ENCODE measurements at regions not wholly inside any gene's neighbourhood (a gene's known extent, or its start where the extent isn't known, plus 50 kb on each side); places are given as distances from the start of the nearest gene placed in this dataset.

- no peak for DNase-seq (ENCODE audit: low spot score in 2 of 2)
- in situ Hi-C loops (cut with MboI; ENCODE audit: low sequenced_read_pairs) = loop anchor here (10.0 kb wide), 1 partner anchor 61 kb away; no protein-coding TSS in a partner anchor
- Histone ChIP-seq H3K36me3 (replicated peaks) (no peaks in the 10 kb centered on the region), H3K9me3 (no peaks in the 10 kb centered on the region), H3K4me1 (no peaks in the 10 kb centered on the region), H3K27me3 (ENCODE audit: low read depth) (no peaks in the 10 kb centered on the region), H3K4me3 (no peak overlapping the region)
Observed at GRCh38 chr20:19823971-19824370, 65.9 kb downstream of the RIN2 start.

- in situ Hi-C loops (cut with MboI; ENCODE audit: low sequenced_read_pairs) = loop anchor here (10.0 kb wide), 1 partner anchor 60 kb away; no protein-coding TSS in a partner anchor
- Histone ChIP-seq H3K36me3 (replicated peaks) (no peaks in the 10 kb centered on the region), H3K4me3 (no peak overlapping the region), H3K27me3 (ENCODE audit: low read depth) (no peaks in the 10 kb centered on the region), H3K9me3 (no peaks in the 10 kb centered on the region), H3K4me1 (no peaks in the 10 kb centered on the region)
- DNase-seq (ENCODE audit: low spot score in 2 of 2) = no peak
Observed at GRCh38 chr20:19824861-19825260, 66.8 kb downstream of the RIN2 start.

- Histone ChIP-seq H3K36me3 (replicated peaks) (no peaks in the 10 kb centered on the region), H3K9me3 (no peaks in the 10 kb centered on the region), H3K27me3 (ENCODE audit: low read depth) (no peaks in the 10 kb centered on the region), H3K4me3 (no peak overlapping the region), H3K4me1 (no peaks in the 10 kb centered on the region)
- DNase-seq (ENCODE audit: low spot score in 2 of 2) = no peak
- in situ Hi-C loops (cut with MboI; ENCODE audit: low sequenced_read_pairs) = loop anchor here (10.0 kb wide), 1 partner anchor 58 kb away; no protein-coding TSS in a partner anchor
Observed at GRCh38 chr20:19826179-19826914, 68.3 kb downstream of the RIN2 start.

GRCh38 chr20:19827818-19828217 is 69.8 kb downstream of the RIN2 start:
- in situ Hi-C loops (cut with MboI; ENCODE audit: low sequenced_read_pairs) = loop anchor here (10.0 kb wide), 1 partner anchor 57 kb away; no protein-coding TSS in a partner anchor
- DNase-seq (ENCODE audit: low spot score in 2 of 2) = no peak
- Histone ChIP-seq H3K36me3 (replicated peaks) (no peaks in the 10 kb centered on the region), H3K4me1 (no peaks in the 10 kb centered on the region), H3K27me3 (ENCODE audit: low read depth) (no peaks in the 10 kb centered on the region), H3K4me3 (no peak overlapping the region), H3K9me3 (no peaks in the 10 kb centered on the region)

GRCh38 chr20:19828232-19828631 is 70.2 kb downstream of the RIN2 start:
- Histone ChIP-seq H3K36me3 (replicated peaks) (no peaks in the 10 kb centered on the region), H3K4me3 (no peak overlapping the region), H3K27me3 (ENCODE audit: low read depth) (no peaks in the 10 kb centered on the region), H3K9me3 (no peaks in the 10 kb centered on the region), H3K4me1 (no peaks in the 10 kb centered on the region)
- in situ Hi-C loops (cut with MboI; ENCODE audit: low sequenced_read_pairs) = loop anchor here (10.0 kb wide), 1 partner anchor 57 kb away; no protein-coding TSS in a partner anchor
- DNase-seq (ENCODE audit: low spot score in 2 of 2) = no peak

GRCh38 chr20:19830211-19830785 is 72.2 kb downstream of the RIN2 start:
- in situ Hi-C loops (cut with MboI; ENCODE audit: low sequenced_read_pairs) = no loop called here
- no peaks in the 10 kb centered on the region for H3K27me3 ChIP-seq (ENCODE audit: low read depth)
- H3K36me3 ChIP-seq (replicated peaks) = no peaks in the 10 kb centered on the region
- no peaks in the 10 kb centered on the region for H3K9me3 ChIP-seq
- DNase-seq (ENCODE audit: low spot score in 2 of 2) = no peak
- H3K4me3 ChIP-seq = no peak overlapping the region
- no peaks in the 10 kb centered on the region for H3K4me1 ChIP-seq

- no peak overlapping the region for H3K4me3 ChIP-seq
- H3K9me3 ChIP-seq = no peaks in the 10 kb centered on the region
- H3K36me3 ChIP-seq (replicated peaks) = no peaks in the 10 kb centered on the region
- H3K4me1 ChIP-seq = no peaks in the 10 kb centered on the region
- in situ Hi-C loops (cut with MboI; ENCODE audit: low sequenced_read_pairs) = no loop called here
- peaks cover 3% of the 10 kb centered on the region; the same call in 1 of the 2 replicates for H3K27me3 ChIP-seq (ENCODE audit: low read depth)
- DNase-seq (ENCODE audit: low spot score in 2 of 2) = no peak
Observed at GRCh38 chr20:19832875-19833274, 74.8 kb downstream of the RIN2 start.

- no peak for DNase-seq (ENCODE audit: low spot score in 2 of 2)
- Histone ChIP-seq H3K9me3 (no peaks in the 10 kb centered on the region), H3K27me3 (ENCODE audit: low read depth) (peaks cover 3% of the 10 kb centered on the region; the same call in 1 of the 2 replicates), H3K4me3 (no peak overlapping the region), H3K4me1 (no peaks in the 10 kb centered on the region), H3K36me3 (replicated peaks) (no peaks in the 10 kb centered on the region)
- in situ Hi-C loops (cut with MboI; ENCODE audit: low sequenced_read_pairs) = no loop called here
Observed at GRCh38 chr20:19833395-19833794, 75.3 kb downstream of the RIN2 start.

GRCh38 chr20:19834287-19834686 is 76.2 kb downstream of the RIN2 start:
- Histone ChIP-seq H3K27me3 (ENCODE audit: low read depth) (peaks cover 3% of the 10 kb centered on the region; the same call in 1 of the 2 replicates), H3K4me1 (no peaks in the 10 kb centered on the region), H3K9me3 (no peaks in the 10 kb centered on the region), H3K36me3 (replicated peaks) (no peaks in the 10 kb centered on the region), H3K4me3 (no peak overlapping the region)
- in situ Hi-C loops (cut with MboI; ENCODE audit: low sequenced_read_pairs) = no loop called here
- no peak for DNase-seq (ENCODE audit: low spot score in 2 of 2)

- H3K4me3 ChIP-seq = no peak overlapping the region
- H3K4me1 ChIP-seq = no peaks in the 10 kb centered on the region
- DNase-seq (ENCODE audit: low spot score in 2 of 2) = no peak
- peaks cover 3% of the 10 kb centered on the region; the same call in 1 of the 2 replicates for H3K27me3 ChIP-seq (ENCODE audit: low read depth)
- H3K36me3 ChIP-seq (replicated peaks) = no peaks in the 10 kb centered on the region
- in situ Hi-C loops (cut with MboI; ENCODE audit: low sequenced_read_pairs) = no loop called here
- no peaks in the 10 kb centered on the region for H3K9me3 ChIP-seq
Observed at GRCh38 chr20:19834783-19835182, 76.7 kb downstream of the RIN2 start.

GRCh38 chr20:19835533-19836222 is 77.6 kb downstream of the RIN2 start:
- DNase-seq (ENCODE audit: low spot score in 2 of 2) = no peak
- in situ Hi-C loops (cut with MboI; ENCODE audit: low sequenced_read_pairs) = no loop called here

GRCh38 chr20:19838468-19838867 is 80.4 kb downstream of the RIN2 start:
- in situ Hi-C loops (cut with MboI; ENCODE audit: low sequenced_read_pairs) = no loop called here
- peaks cover 3% of the 10 kb centered on the region; the same call in 1 of the 2 replicates for H3K27me3 ChIP-seq (ENCODE audit: low read depth)
- no peak overlapping the region for H3K4me3 ChIP-seq
- no peaks in the 10 kb centered on the region for H3K4me1 ChIP-seq
- no peak for DNase-seq (ENCODE audit: low spot score in 2 of 2)
- no peaks in the 10 kb centered on the region for H3K36me3 ChIP-seq (replicated peaks)
- no peaks in the 10 kb centered on the region for H3K9me3 ChIP-seq

More at GRCh38 chr20:19835533-19836222, 77.6 kb downstream of the RIN2 start:
- Histone ChIP-seq H3K27me3 (ENCODE audit: low read depth) (peaks cover 3% of the 10 kb centered on the region; the same call in 1 of the 2 replicates), H3K9me3 (no peaks in the 10 kb centered on the region), H3K4me1 (no peaks in the 10 kb centered on the region), H3K36me3 (replicated peaks) (no peaks in the 10 kb centered on the region), H3K4me3 (no peak overlapping the region)

- peaks cover 3% of the 10 kb centered on the region; the same call in 1 of the 2 replicates for H3K27me3 ChIP-seq (ENCODE audit: low read depth)
- in situ Hi-C loops (cut with MboI; ENCODE audit: low sequenced_read_pairs) = no loop called here
- DNase-seq (ENCODE audit: low spot score in 2 of 2) = no peak
Observed at GRCh38 chr20:19839053-19839452, 81.0 kb downstream of the RIN2 start.

More at GRCh38 chr20:19839053-19839452, 81.0 kb downstream of the RIN2 start:
- Histone ChIP-seq H3K36me3 (replicated peaks) (no peaks in the 10 kb centered on the region), H3K4me3 (no peak overlapping the region), H3K9me3 (no peaks in the 10 kb centered on the region), H3K4me1 (no peaks in the 10 kb centered on the region)

Data from HAP-1 (cell line).